H1 (cell line): ENCODE measurements at regions not wholly inside any gene's neighbourhood (a gene's known extent, or its start where the extent isn't known, plus 50 kb on each side); places are given as distances from the start of the nearest gene placed in this dataset.

ENCODE experiments used
- CTCF ChIA-PET: fragments of 300-600 bp; sonication (Branson Sonifier 250); formaldehyde crosslinking; loops from one replicate; lab custom pipeline; 2021; ENCODE audit not compliant: partially characterized antibody; lab: Charles Lee
- POLR2A ChIA-PET: fragments of 300-600 bp; sonication (Branson Sonifier 250); formaldehyde crosslinking; loops from one replicate; lab custom pipeline; 2021; ENCODE audit warnings: inconsistent platforms; ENCODE audit not compliant: partially characterized antibody; lab: Charles Lee
- DNase-seq, 2 experiments: peaks; one replicate each; pipeline versions ENCODE4 v3.0.0 to v3.0.0-alpha.2; 2010 to 2022; ENCODE audit warnings: low spot score in 2 of 2, low read depth in 1 of 2, mixed read lengths in 1 of 2
- FAIRE-seq: peaks from 2 replicates; lab custom pipeline; 2011; peaks lifted over from hg19 to GRCh38; lab: Jason Lieb, UNC
- H2AFZ ChIP-seq: 2 replicates; pipeline ENCODE4 v1.8.1; 2012; ENCODE audit warnings: low read length, inconsistent platforms
- H2AK5ac ChIP-seq: 2 replicates; pipeline ENCODE4 v1.6.1; 2013; ENCODE audit warnings: low read depth, low read length
- H2BK120ac ChIP-seq: replicated peaks from 2 replicates; pipeline ENCODE3; 2013; ENCODE audit warnings: low read depth, low read length, inconsistent platforms
- H2BK12ac ChIP-seq: 2 replicates; pipeline ENCODE4 v1.6.1; 2013; ENCODE audit warnings: low read depth, low read length
- H2BK15ac ChIP-seq: 2 replicates; pipeline ENCODE4 v1.6.1; 2013; ENCODE audit warnings: low read length
- H2BK20ac ChIP-seq: 2 replicates; pipeline ENCODE4 v1.6.1; 2013; ENCODE audit warnings: low read length
- H2BK5ac ChIP-seq: 2 replicates; pipeline ENCODE4 v1.6.1; 2013; ENCODE audit warnings: low read depth, low read length
- H3K14ac ChIP-seq: 2 replicates; pipeline ENCODE4 v1.6.1; 2013; ENCODE audit warnings: inconsistent platforms; ENCODE audit not compliant: insufficient read length
- H3K18ac ChIP-seq: 2 replicates; pipeline ENCODE4 v1.6.1; 2013; ENCODE audit warnings: low read length; ENCODE audit errors: extremely low read depth
- H3K23ac ChIP-seq: 2 replicates; pipeline ENCODE4 v1.6.1; 2013; ENCODE audit warnings: inconsistent platforms; ENCODE audit not compliant: insufficient read length
- H3K23me2 ChIP-seq: 2 replicates; pipeline ENCODE4 v1.6.1; 2013; ENCODE audit warnings: low read depth, low read length
- H3K27ac ChIP-seq: 2 replicates; pipeline ENCODE4 v1.6.1; 2011; ENCODE audit warnings: low read depth, low read length, inconsistent platforms
- H3K27me3 ChIP-seq, 4 experiments: replicated peaks in 1 of 4; 1 replicate in 1 of 4; 2 replicates in 3 of 4; pipeline versions ENCODE4 v1.6.1 to v1.8.1; 2011 to 2013; ENCODE audit warnings: low read length in 3 of 4, mild to moderate bottlenecking in 3 of 4, inconsistent platforms in 2 of 4, mixed read lengths in 2 of 4, moderate library complexity in 1 of 4; ENCODE audit not compliant: control insufficient read depth in 3 of 4, insufficient read depth in 3 of 4; ENCODE audit errors: extremely low read depth in 1 of 4
- H3K36me3 ChIP-seq, 4 experiments: 2 replicates each; pipeline versions ENCODE4 v1.6.1 to v1.8.1; 2011 to 2013; ENCODE audit warnings: mild to moderate bottlenecking in 4 of 4, low read length in 3 of 4, moderate library complexity in 2 of 4, control low read depth in 1 of 4, inconsistent platforms in 1 of 4; ENCODE audit not compliant: insufficient read depth in 4 of 4, control insufficient read depth in 2 of 4
- H3K4ac ChIP-seq: replicated peaks from 2 replicates; pipeline ENCODE3; 2013; ENCODE audit warnings: low read length, low read depth, mixed read lengths, inconsistent platforms; ENCODE audit not compliant: insufficient read length
- H3K4me1 ChIP-seq, 4 experiments: replicated peaks in 1 of 4; 1 replicate in 1 of 4; 2 replicates in 3 of 4; pipeline versions ENCODE4 v1.6.1 to v1.8.1; 2011 to 2013; ENCODE audit warnings: low read length in 3 of 4, inconsistent platforms in 2 of 4, mixed read lengths in 1 of 4; ENCODE audit not compliant: insufficient read depth in 4 of 4, control insufficient read depth in 3 of 4
- H3K4me2 ChIP-seq, 2 experiments: 2 replicates each; pipeline versions ENCODE4 v1.6.1 to v1.8.1; 2011 to 2013; ENCODE audit warnings: low read depth in 2 of 2, low read length in 2 of 2, control low read depth in 1 of 2, inconsistent platforms in 1 of 2, mild to moderate bottlenecking in 1 of 2; ENCODE audit not compliant: insufficient read depth in 1 of 2
- H3K4me3 ChIP-seq, 4 experiments: fragments of 200-600, 300-600 bp in 1 of 4; sonication (generic), shearing (Covaris generic), sonication (Bioruptor Twin) in 1 of 4; 2 replicates each; pipeline versions ENCODE4 v1.5.1 to v1.8.1; 2011 to 2016; ENCODE audit warnings: low read length in 4 of 4, low read depth in 3 of 4, control low read depth in 2 of 4, inconsistent platforms in 2 of 4, mild to moderate bottlenecking in 2 of 4, mixed read lengths in 1 of 4, moderate library complexity in 1 of 4; ENCODE audit not compliant: insufficient read depth in 2 of 4; ENCODE audit errors: extremely low read depth in 1 of 4
- H3K56ac ChIP-seq: replicated peaks from 2 replicates; pipeline ENCODE3; 2013; ENCODE audit warnings: low read depth, mild to moderate bottlenecking, mixed read lengths, low read length, inconsistent platforms; ENCODE audit not compliant: insufficient read length
- H3K79me1 ChIP-seq: 2 replicates; pipeline ENCODE4 v1.6.1; 2013; ENCODE audit warnings: low read depth, low read length, control low read depth
- H3K79me2 ChIP-seq, 2 experiments: 2 replicates each; pipeline versions ENCODE4 v1.6.1 to v1.8.1; 2012 to 2013; ENCODE audit warnings: low read length in 2 of 2, mild to moderate bottlenecking in 2 of 2, inconsistent platforms in 1 of 2; ENCODE audit not compliant: insufficient read depth in 2 of 2, control insufficient read depth in 1 of 2
- H3K9ac ChIP-seq, 4 experiments: replicated peaks in 1 of 4; 1 replicate in 1 of 4; 2 replicates in 3 of 4; pipeline versions ENCODE4 v1.6.1 to v1.8.1; 2011 to 2013; ENCODE audit warnings: low read depth in 3 of 4, low read length in 3 of 4, control low read depth in 2 of 4, mild to moderate bottlenecking in 2 of 4, moderate library complexity in 2 of 4, inconsistent platforms in 1 of 4; ENCODE audit errors: extremely low read depth in 1 of 4
- H3K9me3 ChIP-seq, 2 experiments: 2 replicates each; pipeline versions ENCODE4 v1.6.1 to v1.8.1; 2012 to 2013; ENCODE audit warnings: mild to moderate bottlenecking in 2 of 2, moderate library complexity in 2 of 2, control low read depth in 1 of 2, inconsistent platforms in 1 of 2, low read depth in 1 of 2, low read length in 1 of 2, mixed read lengths in 1 of 2; ENCODE audit not compliant: insufficient read depth in 2 of 2
- H4K20me1 ChIP-seq, 2 experiments: replicated peaks in 1 of 2; 2 replicates each; pipeline versions ENCODE3 to v1.8.1; 2011 to 2013; ENCODE audit warnings: inconsistent platforms in 2 of 2, low read length in 2 of 2, mild to moderate bottlenecking in 1 of 2; ENCODE audit not compliant: insufficient read depth in 2 of 2, control insufficient read depth in 1 of 2
- H4K5ac ChIP-seq: 2 replicates; pipeline ENCODE4 v1.6.1; 2013; ENCODE audit warnings: low read length, low read depth, mixed read lengths, inconsistent platforms; ENCODE audit not compliant: insufficient read length
- H4K8ac ChIP-seq: 2 replicates; pipeline ENCODE4 v1.8.0; 2013; ENCODE audit warnings: mild to moderate bottlenecking, moderate library complexity, low read length, inconsistent platforms; ENCODE audit not compliant: insufficient read depth; ENCODE audit errors: extremely low read depth
- H4K91ac ChIP-seq: replicated peaks from 2 replicates; pipeline ENCODE3; 2013; ENCODE audit warnings: low read length, mixed read lengths, inconsistent platforms; ENCODE audit not compliant: insufficient read length
- ATF3 ChIP-seq: IDR thresholded peaks from 2 replicates; pipeline ENCODE4 v1.6.1; 2011; ENCODE audit warnings: low read depth, mild to moderate bottlenecking, low read length; ENCODE audit not compliant: insufficient read depth
- CTCF ChIP-seq, 3 experiments: IDR thresholded peaks; 1 replicate in 2 of 3; 2 replicates in 1 of 3; pipeline versions ENCODE4 v1.5.1 to v1.6.1; 2011; ENCODE audit warnings: low read length in 3 of 3, mild to moderate bottlenecking in 3 of 3, inconsistent platforms in 2 of 3, low read depth in 1 of 3, moderate library complexity in 1 of 3; ENCODE audit not compliant: insufficient read depth in 1 of 3; ENCODE audit errors: control extremely low read depth in 1 of 3
- E2F6 ChIP-seq: IDR thresholded peaks from 2 replicates; pipeline ENCODE4 v1.6.1; 2012; ENCODE audit warnings: inconsistent platforms
- GABPA ChIP-seq: IDR thresholded peaks from 2 replicates; pipeline ENCODE4 v1.6.1; 2011; ENCODE audit warnings: mild to moderate bottlenecking, low read length, moderate library complexity, borderline replicate concordance; ENCODE audit not compliant: insufficient read depth
- POLR2AphosphoS5 ChIP-seq: IDR thresholded peaks from 2 replicates; pipeline ENCODE4 v1.6.1; 2011; ENCODE audit warnings: low read depth, low read length
- POU5F1 ChIP-seq: IDR thresholded peaks from 2 replicates; pipeline ENCODE4 v1.6.1; 2011; ENCODE audit warnings: low read depth, mild to moderate bottlenecking, low read length, moderate library complexity
- RFX5 ChIP-seq: IDR thresholded peaks from 2 replicates; pipeline ENCODE4 v1.6.1; 2011; ENCODE audit warnings: low read depth, low read length, improper control_type of control experiment, borderline replicate concordance
- SIN3A ChIP-seq, 2 experiments: IDR thresholded peaks in 1 of 2; conservative IDR thresholded peaks in 1 of 2; 2 replicates each; pipeline ENCODE4 v1.6.1; 2011 to 2012; ENCODE audit warnings: low read length in 2 of 2, improper control_type of control experiment in 1 of 2, low read depth in 1 of 2, mild to moderate bottlenecking in 1 of 2
- SP1 ChIP-seq: IDR thresholded peaks from 2 replicates; pipeline ENCODE4 v1.6.1; 2011; ENCODE audit warnings: low read depth, low read length
- SUZ12 ChIP-seq: fragments of 200-600 bp; sonication (generic); IDR thresholded peaks from 2 replicates; pipeline ENCODE4 v1.6.1; 2012; ENCODE audit warnings: mild to moderate bottlenecking, inconsistent platforms, low read length, moderate library complexity, mixed read lengths
- TCF12 ChIP-seq: IDR thresholded peaks from 2 replicates; pipeline ENCODE4 v1.6.1; 2011; ENCODE audit warnings: low read depth, mild to moderate bottlenecking, low read length
- WGBS, 2 experiments: shearing (Covaris generic) in 1 of 2; methylation state at CpG; one replicate each; pipeline versions ENCODE4 v1.1.6 to v1.1.7; 2013 to 2015; ENCODE audit warnings: low lambda C conversion rate in 2 of 2, mixed read lengths in 2 of 2, inconsistent platforms in 1 of 2, low coverage in 1 of 2, missing lambda C conversion rate in 1 of 2; ENCODE audit not compliant: insufficient replicate concordance in 2 of 2, insufficient coverage in 1 of 2, insufficient read length in 1 of 2; ENCODE audit errors: extremely low coverage in 1 of 2, missing lambda C conversion rate in 1 of 2; 5-methylcytosine and 5-hydroxymethylcytosine counted together

DNA sequence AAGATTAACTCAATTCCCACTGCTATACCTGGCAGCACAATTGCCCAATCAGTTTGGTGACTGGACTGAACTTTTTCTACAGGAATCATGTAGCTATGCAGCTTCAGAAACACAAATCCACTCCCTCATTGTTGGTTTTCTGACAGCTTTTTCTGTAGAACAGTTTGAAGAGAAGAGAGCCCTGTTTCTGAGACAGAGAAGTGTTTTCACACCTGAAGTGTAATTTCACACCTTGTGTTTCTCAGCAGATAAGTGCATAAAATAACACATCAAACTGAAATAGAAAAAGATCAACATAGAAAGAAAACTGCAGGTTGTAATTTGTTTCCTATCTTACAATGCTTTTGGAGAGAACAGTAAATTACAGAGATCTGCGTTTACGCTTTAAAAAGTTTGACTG is 335.6 kb downstream of the SNAPC1 start:
- Histone ChIP-seq H3K79me2 (no peaks in the 10 kb centered on the region), H3K27me3 (no peaks in the 10 kb centered on the region), H3K18ac (no peak overlapping the region), H2BK120ac (no peak overlapping the region), H3K27ac (no peak overlapping the region), H3K14ac (no peak overlapping the region), H2AFZ (no peak overlapping the region), H3K36me3 (no peaks in the 10 kb centered on the region), H3K79me1 (no peaks in the 10 kb centered on the region), H4K20me1 (no peaks in the 10 kb centered on the region), H3K4me3 (no peak overlapping the region), H3K23ac (no peak overlapping the region), H2BK5ac (no peak overlapping the region), H2AK5ac (no peak overlapping the region), H4K5ac (no peak overlapping the region), H4K91ac (no peak overlapping the region), H3K23me2 (no peaks in the 10 kb centered on the region), H2BK20ac (no peak overlapping the region), H3K56ac (no peak overlapping the region), H3K9ac (no peak overlapping the region), H3K4me2 (no peak overlapping the region), H3K4me1 (no peaks in the 10 kb centered on the region), H2BK12ac (no peak overlapping the region), H4K8ac (no peak overlapping the region), H3K9me3 (no peaks in the 10 kb centered on the region), H3K4ac (no peak overlapping the region), H2BK15ac (no peak overlapping the region)
- 100% methylated on average over 2 of the region's 2 CpGs; no CpG with 5 or more reads in 1 of the 2 experiments for WGBS, 2 experiments
- DNase-seq (no peak), FAIRE-seq (no peak)
- ChIA-PET CTCF (interaction anchor here (0.6 to 1.4 kb wide), 3 partner anchors 15 to 29 kb away, joined by 3 to 4 read pairs (median 4); no protein-coding TSS in a partner anchor), POLR2A (no interaction called here)
- TF ChIP-seq E2F6 (no peak), SUZ12 (no peak), CTCF (IDR thresholded peaks at IDR 0.05; ENCODE audit: control extremely low read depth in 1 of 3, insufficient read depth in 1 of 3, low read depth in 1 of 3, low read length in 3 of 3) (no peak), SIN3A (conservative IDR thresholded peaks at IDR 0.05 in 1 of 2, IDR thresholded peaks at IDR 0.05 in 1 of 2; ENCODE audit: low read depth in 1 of 2, low read length in 2 of 2) (no peak), POU5F1 (no peak), RFX5 (no peak), GABPA (no peak), SP1 (no peak), TCF12 (no peak), POLR2AphosphoS5 (no peak), ATF3 (no peak)
